ENCODE measurements at regions not wholly inside any gene's neighbourhood (a gene's known extent, or its start where the extent isn't known, plus 50 kb on each side); places are given as distances from the start of the nearest gene placed in this dataset.

- TF ChIP-seq CTCF (IDR thresholded peaks at IDR 0.05; ENCODE audit: insufficient read depth, low read length, poor library complexity, severe bottlenecking), result no peak
- no peak for TF ChIP-seq EZH2phosphoT487 (conservative IDR thresholded peaks at IDR 0.05; ENCODE audit: low read length)
These were observed 517.3 kb downstream of the TBC1D22A start for GRCh38 chr22:47279746-47280145.
